ENCODE measurements at regions not wholly inside any gene's neighbourhood (a gene's known extent, or its start where the extent isn't known, plus 50 kb on each side); places are given as distances from the start of the nearest gene placed in this dataset.

GRCh38 chr18:75652528-75652927 lies 225.0 kb upstream of the SMIM21 start:
- DNase-seq = no peak

GRCh38 chr18:75644871-75645270 lies 217.4 kb upstream of the SMIM21 start:
- DNase-seq = no peak

GRCh38 chr18:75643083-75643482 lies 215.6 kb upstream of the SMIM21 start:
- no peak for DNase-seq

GRCh38 chr18:75639472-75639831 lies 211.9 kb upstream of the SMIM21 start:
- DNase-seq = no peak

- no peak for DNase-seq
These were observed 211.4 kb upstream of the SMIM21 start for GRCh38 chr18:75638776-75639471.

- DNase-seq = no peak
These were observed 210.8 kb upstream of the SMIM21 start for GRCh38 chr18:75638223-75638775.

- peak; percentile 87 for DNase-seq
These were observed 207.6 kb upstream of the SMIM21 start for GRCh38 chr18:75635096-75635495.

GRCh38 chr18:75625966-75626365 lies 198.5 kb upstream of the SMIM21 start:
- no peak for DNase-seq

GRCh38 chr18:75624869-75625268 lies 197.4 kb upstream of the SMIM21 start:
- no peak for DNase-seq

GRCh38 chr18:75621818-75622217 lies 194.3 kb upstream of the SMIM21 start:
- no peak for DNase-seq

- no peak for DNase-seq
These were observed 190.6 kb upstream of the SMIM21 start for GRCh38 chr18:75618146-75618545.

- DNase-seq = no peak
These were observed 185.0 kb upstream of the SMIM21 start for GRCh38 chr18:75612456-75612855.

- no peak for DNase-seq
These were observed 180.2 kb upstream of the SMIM21 start for GRCh38 chr18:75607701-75608100.

GRCh38 chr18:75592527-75592926 lies 165.0 kb upstream of the SMIM21 start:
- no peak for DNase-seq

GRCh38 chr18:75588412-75588811 lies 160.9 kb upstream of the SMIM21 start:
- DNase-seq = no peak

- no peak for DNase-seq
These were observed 159.6 kb upstream of the SMIM21 start for GRCh38 chr18:75587131-75587530.

- no peak for DNase-seq
These were observed 158.8 kb upstream of the SMIM21 start for GRCh38 chr18:75586130-75586889.

- DNase-seq = no peak
These were observed 155.4 kb upstream of the SMIM21 start for GRCh38 chr18:75582940-75583339.

- DNase-seq = no peak
These were observed 154.9 kb upstream of the SMIM21 start for GRCh38 chr18:75582406-75582821.

GRCh38 chr18:75581336-75582131 lies 154.0 kb upstream of the SMIM21 start:
- no peak for DNase-seq

- DNase-seq = no peak
These were observed 146.7 kb upstream of the SMIM21 start for GRCh38 chr18:75574187-75574586.

GRCh38 chr18:75563150-75563549 lies 135.6 kb upstream of the SMIM21 start:
- DNase-seq = no peak

GRCh38 chr18:75562216-75562615 lies 134.7 kb upstream of the SMIM21 start:
- no peak for DNase-seq

All from NCI-H1092 (cell line).